HL-60 (cell line): ENCODE measurements at regions not wholly inside any gene's neighbourhood (a gene's known extent, or its start where the extent isn't known, plus 50 kb on each side); places are given as distances from the start of the nearest gene placed in this dataset.
"Not testable (repeated sequence)": the region's sequence is repeated elsewhere in the genome, so short reads cannot be mapped to it uniquely, and the experiment has no call there.

Source experiments
- DNase-seq, 2 experiments: peaks; one replicate each; pipeline ENCODE4 v3.0.0-alpha.2; 2010 to 2020; ENCODE audit warnings: low read depth in 1 of 2, low spot score in 1 of 2
- H3K27ac ChIP-seq: fragments of 250-450 bp; sonication (Bioruptor Pico); replicated peaks from 2 replicates; pipeline ENCODE4 v1.5.1; 2020; ENCODE audit warnings: mild to moderate bottlenecking, moderate library complexity
- H3K27me3 ChIP-seq: fragments of 250-450 bp; sonication (Bioruptor Pico); 2 replicates; pipeline ENCODE4 v1.5.1; 2021; ENCODE audit warnings: mild to moderate bottlenecking, moderate library complexity; ENCODE audit not compliant: insufficient read depth, poor library complexity, severe bottlenecking
- H3K4me3 ChIP-seq: replicated peaks from 2 replicates; pipeline ENCODE4 v1.5.1; 2011; ENCODE audit warnings: mild to moderate bottlenecking, control low read depth, low read length; ENCODE audit not compliant: insufficient read depth
- GABPA ChIP-seq: IDR thresholded peaks from 2 replicates; pipeline ENCODE4 v1.6.1; 2012; ENCODE audit warnings: low read depth
- POLR2AphosphoS5 ChIP-seq: IDR thresholded peaks from 2 replicates; pipeline ENCODE4 v1.6.1; 2012; ENCODE audit warnings: low read depth
- SPI1 ChIP-seq: IDR thresholded peaks from 2 replicates; pipeline ENCODE4 v1.6.1; 2012; ENCODE audit warnings: low read depth, mild to moderate bottlenecking, borderline replicate concordance
- TF ChIP-seq, protein P1 (sequence below): IDR thresholded peaks from 2 replicates; pipeline ENCODE4 v1.6.1; 2012; ENCODE audit warnings: low read depth; ENCODE audit not compliant: insufficient replicate concordance
- TF ChIP-seq, protein P2 (sequence below): IDR thresholded peaks from one replicate; pipeline ENCODE4 v1.5.1; 2011; ENCODE audit warnings: low read length, control low read depth, inconsistent platforms; ENCODE audit not compliant: insufficient read depth

DNA sequence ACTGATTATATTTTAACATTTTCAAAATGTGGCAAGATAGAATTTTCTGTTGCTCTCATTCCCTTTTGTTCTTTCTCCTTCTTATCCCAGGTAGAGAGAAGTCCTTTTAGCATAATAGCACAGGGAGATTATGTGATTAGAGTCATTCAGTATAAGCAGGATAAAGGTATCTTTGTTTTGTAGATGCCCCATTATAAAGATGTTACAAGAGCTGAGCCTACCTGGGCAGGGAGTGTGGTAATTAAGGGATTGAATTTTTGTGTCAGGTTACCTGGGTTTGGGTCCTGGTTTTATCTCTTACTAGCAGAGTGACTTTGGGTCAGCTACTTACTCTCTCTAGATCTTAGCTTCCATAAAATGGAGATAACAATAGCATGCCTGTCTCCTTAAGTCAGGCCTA lies 536.5 kb downstream of the TMEM135 start:
- H3K4me3 ChIP-seq = no peak overlapping the region
- H3K27ac ChIP-seq = no peak overlapping the region
- no peaks in the 10 kb centered on the region for H3K27me3 ChIP-seq
- DNase-seq = no peak
- TF ChIP-seq, protein P1, sequence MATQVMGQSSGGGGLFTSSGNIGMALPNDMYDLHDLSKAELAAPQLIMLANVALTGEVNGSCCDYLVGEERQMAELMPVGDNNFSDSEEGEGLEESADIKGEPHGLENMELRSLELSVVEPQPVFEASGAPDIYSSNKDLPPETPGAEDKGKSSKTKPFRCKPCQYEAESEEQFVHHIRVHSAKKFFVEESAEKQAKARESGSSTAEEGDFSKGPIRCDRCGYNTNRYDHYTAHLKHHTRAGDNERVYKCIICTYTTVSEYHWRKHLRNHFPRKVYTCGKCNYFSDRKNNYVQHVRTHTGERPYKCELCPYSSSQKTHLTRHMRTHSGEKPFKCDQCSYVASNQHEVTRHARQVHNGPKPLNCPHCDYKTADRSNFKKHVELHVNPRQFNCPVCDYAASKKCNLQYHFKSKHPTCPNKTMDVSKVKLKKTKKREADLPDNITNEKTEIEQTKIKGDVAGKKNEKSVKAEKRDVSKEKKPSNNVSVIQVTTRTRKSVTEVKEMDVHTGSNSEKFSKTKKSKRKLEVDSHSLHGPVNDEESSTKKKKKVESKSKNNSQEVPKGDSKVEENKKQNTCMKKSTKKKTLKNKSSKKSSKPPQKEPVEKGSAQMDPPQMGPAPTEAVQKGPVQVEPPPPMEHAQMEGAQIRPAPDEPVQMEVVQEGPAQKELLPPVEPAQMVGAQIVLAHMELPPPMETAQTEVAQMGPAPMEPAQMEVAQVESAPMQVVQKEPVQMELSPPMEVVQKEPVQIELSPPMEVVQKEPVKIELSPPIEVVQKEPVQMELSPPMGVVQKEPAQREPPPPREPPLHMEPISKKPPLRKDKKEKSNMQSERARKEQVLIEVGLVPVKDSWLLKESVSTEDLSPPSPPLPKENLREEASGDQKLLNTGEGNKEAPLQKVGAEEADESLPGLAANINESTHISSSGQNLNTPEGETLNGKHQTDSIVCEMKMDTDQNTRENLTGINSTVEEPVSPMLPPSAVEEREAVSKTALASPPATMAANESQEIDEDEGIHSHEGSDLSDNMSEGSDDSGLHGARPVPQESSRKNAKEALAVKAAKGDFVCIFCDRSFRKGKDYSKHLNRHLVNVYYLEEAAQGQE = no peak
- TF ChIP-seq, protein P2, sequence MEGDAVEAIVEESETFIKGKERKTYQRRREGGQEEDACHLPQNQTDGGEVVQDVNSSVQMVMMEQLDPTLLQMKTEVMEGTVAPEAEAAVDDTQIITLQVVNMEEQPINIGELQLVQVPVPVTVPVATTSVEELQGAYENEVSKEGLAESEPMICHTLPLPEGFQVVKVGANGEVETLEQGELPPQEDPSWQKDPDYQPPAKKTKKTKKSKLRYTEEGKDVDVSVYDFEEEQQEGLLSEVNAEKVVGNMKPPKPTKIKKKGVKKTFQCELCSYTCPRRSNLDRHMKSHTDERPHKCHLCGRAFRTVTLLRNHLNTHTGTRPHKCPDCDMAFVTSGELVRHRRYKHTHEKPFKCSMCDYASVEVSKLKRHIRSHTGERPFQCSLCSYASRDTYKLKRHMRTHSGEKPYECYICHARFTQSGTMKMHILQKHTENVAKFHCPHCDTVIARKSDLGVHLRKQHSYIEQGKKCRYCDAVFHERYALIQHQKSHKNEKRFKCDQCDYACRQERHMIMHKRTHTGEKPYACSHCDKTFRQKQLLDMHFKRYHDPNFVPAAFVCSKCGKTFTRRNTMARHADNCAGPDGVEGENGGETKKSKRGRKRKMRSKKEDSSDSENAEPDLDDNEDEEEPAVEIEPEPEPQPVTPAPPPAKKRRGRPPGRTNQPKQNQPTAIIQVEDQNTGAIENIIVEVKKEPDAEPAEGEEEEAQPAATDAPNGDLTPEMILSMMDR = no peak
- no peak for TF ChIP-seq POLR2AphosphoS5
- no peak for TF ChIP-seq GABPA
- TF ChIP-seq SPI1 = no peak

- TF ChIP-seq GABPA = no peak
- TF ChIP-seq, protein P2 = no peak
- no peak for TF ChIP-seq POLR2AphosphoS5
- TF ChIP-seq, protein P1 = no peak
- no peak for TF ChIP-seq SPI1
- Histone ChIP-seq H3K4me3 (no peak overlapping the region), H3K27me3 (no peaks in the 10 kb centered on the region), H3K27ac (no peak overlapping the region)
- no peak for DNase-seq
These were observed 536.0 kb downstream of the TMEM135 start for GRCh38 chr11:87573708-87574107.

DNA sequence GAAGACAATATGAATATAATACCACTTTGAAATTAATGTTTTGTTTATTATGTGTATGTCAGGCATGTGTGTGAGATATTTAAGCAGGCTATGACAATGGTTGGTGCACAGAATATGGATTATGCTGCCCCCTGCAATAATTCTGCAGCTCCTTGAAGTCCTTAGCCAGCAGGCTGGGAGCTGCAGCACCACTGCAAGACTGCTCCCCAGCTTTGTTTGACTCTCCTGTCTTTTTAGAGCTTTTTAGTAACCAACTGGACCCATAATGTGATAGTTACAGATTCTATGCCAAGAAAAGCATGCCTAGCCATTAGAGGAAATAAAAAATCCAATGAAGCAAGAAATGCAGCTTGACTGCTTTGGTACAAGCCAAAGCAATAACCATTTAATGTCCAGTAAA lies 535.1 kb downstream of the TMEM135 start:
- TF ChIP-seq POLR2AphosphoS5 = no peak
- TF ChIP-seq SPI1 = no peak
- H3K27me3 ChIP-seq = no peaks in the 10 kb centered on the region
- H3K27ac ChIP-seq = no peak overlapping the region
- no peak for DNase-seq
- no peak overlapping the region for H3K4me3 ChIP-seq

GRCh38 chr11:87560352-87560751 lies 522.6 kb downstream of the TMEM135 start:
- no peak for DNase-seq
- no peak overlapping the region for H3K4me3 ChIP-seq
- TF ChIP-seq, protein P2 = no peak
- TF ChIP-seq SPI1 = peak; percentile 76

DNA sequence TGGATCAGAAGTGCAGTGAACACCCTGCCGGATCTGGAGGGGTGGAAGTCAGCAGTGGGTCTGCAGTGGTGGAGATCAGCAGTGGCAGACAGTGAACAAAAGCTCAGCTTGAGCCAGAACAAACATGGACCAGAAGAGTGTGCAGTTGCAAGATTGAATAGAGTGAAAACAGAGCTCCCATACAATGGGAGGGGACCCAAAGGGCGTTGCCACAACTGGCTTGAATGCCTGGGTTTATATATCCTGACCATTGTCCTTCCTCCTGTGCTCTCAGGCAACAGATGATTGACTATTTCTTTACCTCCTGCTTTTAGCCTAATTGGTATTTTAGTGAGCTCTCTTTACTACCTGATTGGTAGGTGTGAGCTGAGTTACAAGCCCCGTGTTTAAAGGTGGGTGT lies 522.1 kb downstream of the TMEM135 start:
- not testable (repeated sequence) for H3K4me3 ChIP-seq, H3K27ac ChIP-seq, DNase-seq, H3K27me3 ChIP-seq

More at GRCh38 chr11:87560352-87560751, 522.6 kb downstream of the TMEM135 start:
- Histone ChIP-seq H3K27ac (no peak overlapping the region), H3K27me3 (no peaks in the 10 kb centered on the region)
